ENCODE measurements at regions not wholly inside any gene's neighbourhood (a gene's known extent, or its start where the extent isn't known, plus 50 kb on each side); places are given as distances from the start of the nearest gene placed in this dataset.

DNA sequence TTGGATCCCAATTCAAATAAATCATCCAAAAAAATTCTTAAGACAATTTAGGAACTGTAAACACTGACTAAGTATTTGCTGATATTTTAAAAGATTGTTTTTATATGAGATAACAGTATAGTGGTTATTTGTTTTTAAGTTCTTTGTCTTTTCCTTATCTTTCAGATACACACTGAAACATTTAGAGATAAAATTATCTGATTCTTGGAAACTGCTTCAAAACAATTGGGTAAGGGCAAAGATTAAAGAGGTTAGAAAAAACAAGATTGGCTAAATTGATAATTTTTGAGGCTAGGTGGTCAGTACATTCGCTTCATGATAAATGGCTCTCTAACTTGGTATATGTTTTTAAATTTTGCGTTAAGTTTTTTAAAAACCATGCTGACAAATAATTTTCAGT is 117.3 kb downstream of the PSMG1 start:
- no peak for TF ChIP-seq EZH2 (IDR thresholded peaks at IDR 0.05; ENCODE audit: low read length, unreplicated experiment)
- TF ChIP-seq, protein P1, sequence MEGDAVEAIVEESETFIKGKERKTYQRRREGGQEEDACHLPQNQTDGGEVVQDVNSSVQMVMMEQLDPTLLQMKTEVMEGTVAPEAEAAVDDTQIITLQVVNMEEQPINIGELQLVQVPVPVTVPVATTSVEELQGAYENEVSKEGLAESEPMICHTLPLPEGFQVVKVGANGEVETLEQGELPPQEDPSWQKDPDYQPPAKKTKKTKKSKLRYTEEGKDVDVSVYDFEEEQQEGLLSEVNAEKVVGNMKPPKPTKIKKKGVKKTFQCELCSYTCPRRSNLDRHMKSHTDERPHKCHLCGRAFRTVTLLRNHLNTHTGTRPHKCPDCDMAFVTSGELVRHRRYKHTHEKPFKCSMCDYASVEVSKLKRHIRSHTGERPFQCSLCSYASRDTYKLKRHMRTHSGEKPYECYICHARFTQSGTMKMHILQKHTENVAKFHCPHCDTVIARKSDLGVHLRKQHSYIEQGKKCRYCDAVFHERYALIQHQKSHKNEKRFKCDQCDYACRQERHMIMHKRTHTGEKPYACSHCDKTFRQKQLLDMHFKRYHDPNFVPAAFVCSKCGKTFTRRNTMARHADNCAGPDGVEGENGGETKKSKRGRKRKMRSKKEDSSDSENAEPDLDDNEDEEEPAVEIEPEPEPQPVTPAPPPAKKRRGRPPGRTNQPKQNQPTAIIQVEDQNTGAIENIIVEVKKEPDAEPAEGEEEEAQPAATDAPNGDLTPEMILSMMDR (conservative IDR thresholded peaks at IDR 0.05; ENCODE audit: low read depth, low read length): no peak
